ENCODE measurements at regions not wholly inside any gene's neighbourhood (a gene's known extent, or its start where the extent isn't known, plus 50 kb on each side); places are given as distances from the start of the nearest gene placed in this dataset.
"Not testable (repeated sequence)": the region's sequence is repeated elsewhere in the genome, so short reads cannot be mapped to it uniquely, and the experiment has no call there.

- not testable (repeated sequence) for TF ChIP-seq POLR2A, CTCF (IDR thresholded peaks at IDR 0.05)
These were observed 1117.9 kb downstream of the STIM2 start for GRCh38 chr4:27978427-27979109.
